ENCODE measurements at regions not wholly inside any gene's neighbourhood (a gene's known extent, or its start where the extent isn't known, plus 50 kb on each side); places are given as distances from the start of the nearest gene placed in this dataset.

GRCh38 chr7:54072710-54073109, 469.5 kb upstream of the VSTM2A start:
- peaks cover 0 to 19% (median 8%) of the 10 kb centered on the region in 7 donors for H3K9me3 Mint-ChIP-seq
- peaks cover 0 to 4% (median 0%) of the 10 kb centered on the region in 3 donors for H3K27me3 Mint-ChIP-seq (ENCODE audit: low read depth in 3 of 3)
- H3K4me3 Mint-ChIP-seq: no peak overlapping the region
- 81% methylated on average over 2 of the region's 4 CpGs for WGBS (ENCODE audit: insufficient coverage)
- no peaks in the 10 kb centered on the region for H3K36me3 Mint-ChIP-seq
- H3K4me1 Mint-ChIP-seq: no peaks in the 10 kb centered on the region
- H3K9ac ChIP-seq (ENCODE audit: insufficient read depth, low read length, poor library complexity, severe bottlenecking): no peak overlapping the region
- no peak overlapping the region for H3K4me2 ChIP-seq (replicated peaks; ENCODE audit: extremely low read depth, low read length, poor library complexity, severe bottlenecking)
- intact Hi-C loops (cut with micrococcal nuclease): no loop called here
- peaks cover 10 to 19% of the 10 kb centered on the region in 2 donors for H3K9me3 ChIP-seq (replicated peaks in 1 of 2; ENCODE audit: control insufficient read depth in 1 of 2, insufficient read depth in 1 of 2, low read length in 2 of 2)
- H3K4me3 ChIP-seq (replicated peaks in 1 of 3; ENCODE audit: low read depth in 2 of 3, low read length in 3 of 3): no peak overlapping the region
- H3K36me3 ChIP-seq (replicated peaks in 1 of 2; ENCODE audit: control insufficient read depth in 1 of 2, insufficient read depth in 2 of 2, low read length in 2 of 2): no peaks in the 10 kb centered on the region
- no peak overlapping the region for H3K27ac ChIP-seq (ENCODE audit: low read depth in 1 of 2, low read length in 2 of 2)
- H3K27ac Mint-ChIP-seq: no peak overlapping the region
- TF ChIP-seq, protein P1, sequence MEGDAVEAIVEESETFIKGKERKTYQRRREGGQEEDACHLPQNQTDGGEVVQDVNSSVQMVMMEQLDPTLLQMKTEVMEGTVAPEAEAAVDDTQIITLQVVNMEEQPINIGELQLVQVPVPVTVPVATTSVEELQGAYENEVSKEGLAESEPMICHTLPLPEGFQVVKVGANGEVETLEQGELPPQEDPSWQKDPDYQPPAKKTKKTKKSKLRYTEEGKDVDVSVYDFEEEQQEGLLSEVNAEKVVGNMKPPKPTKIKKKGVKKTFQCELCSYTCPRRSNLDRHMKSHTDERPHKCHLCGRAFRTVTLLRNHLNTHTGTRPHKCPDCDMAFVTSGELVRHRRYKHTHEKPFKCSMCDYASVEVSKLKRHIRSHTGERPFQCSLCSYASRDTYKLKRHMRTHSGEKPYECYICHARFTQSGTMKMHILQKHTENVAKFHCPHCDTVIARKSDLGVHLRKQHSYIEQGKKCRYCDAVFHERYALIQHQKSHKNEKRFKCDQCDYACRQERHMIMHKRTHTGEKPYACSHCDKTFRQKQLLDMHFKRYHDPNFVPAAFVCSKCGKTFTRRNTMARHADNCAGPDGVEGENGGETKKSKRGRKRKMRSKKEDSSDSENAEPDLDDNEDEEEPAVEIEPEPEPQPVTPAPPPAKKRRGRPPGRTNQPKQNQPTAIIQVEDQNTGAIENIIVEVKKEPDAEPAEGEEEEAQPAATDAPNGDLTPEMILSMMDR (IDR thresholded peaks at IDR 0.05): no peak
- H3K79me2 ChIP-seq (ENCODE audit: insufficient read depth, low read length): no peaks in the 10 kb centered on the region
- no peaks in the 10 kb centered on the region for H3K4me1 ChIP-seq (ENCODE audit: control insufficient read depth in 1 of 2, insufficient read depth in 2 of 2, low read length in 2 of 2)
- H2AFZ ChIP-seq (ENCODE audit: insufficient read depth, low read depth, low read length, poor library complexity, severe bottlenecking): no peak overlapping the region
- DNase-seq: no peak
- no peaks in the 10 kb centered on the region for H3K27me3 ChIP-seq (ENCODE audit: control insufficient read depth in 2 of 2, insufficient read depth in 2 of 2, low read length in 2 of 2)
- H4K20me1 ChIP-seq (ENCODE audit: insufficient read depth, low read length): no peaks in the 10 kb centered on the region

DNA sequence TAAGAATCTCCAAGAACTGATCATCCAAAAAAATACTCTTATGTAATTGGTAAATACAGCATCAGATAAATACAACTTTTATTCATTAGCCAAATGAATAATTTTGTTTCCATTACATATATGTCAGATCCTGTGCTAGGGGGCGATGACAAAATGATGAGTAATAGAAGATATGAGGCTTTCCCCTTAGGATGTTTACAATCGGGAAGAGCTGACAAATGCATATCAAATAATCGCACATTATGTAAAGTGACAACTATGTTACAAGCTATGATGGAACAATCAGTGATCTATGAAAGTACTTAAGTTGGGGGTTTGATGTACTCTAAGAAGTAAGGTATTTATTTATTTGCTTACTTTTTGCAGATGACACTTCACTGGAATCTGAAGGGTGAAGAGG, 465.6 kb upstream of the VSTM2A start:
- Histone ChIP-seq H3K27ac (ENCODE audit: low read depth in 1 of 2, low read length in 2 of 2) (no peak overlapping the region), H4K20me1 (ENCODE audit: insufficient read depth, low read length) (no peaks in the 10 kb centered on the region), H3K4me3 (replicated peaks in 1 of 3; ENCODE audit: low read depth in 2 of 3, low read length in 3 of 3) (no peak overlapping the region), H3K79me2 (ENCODE audit: insufficient read depth, low read length) (no peaks in the 10 kb centered on the region), H3K9me3 (replicated peaks in 1 of 2; ENCODE audit: control insufficient read depth in 1 of 2, insufficient read depth in 1 of 2, low read length in 2 of 2) (peaks cover 12 to 21% of the 10 kb centered on the region in 2 donors), H3K4me1 (ENCODE audit: control insufficient read depth in 1 of 2, insufficient read depth in 2 of 2, low read length in 2 of 2) (no peaks in the 10 kb centered on the region), H3K36me3 (replicated peaks in 1 of 2; ENCODE audit: control insufficient read depth in 1 of 2, insufficient read depth in 2 of 2, low read length in 2 of 2) (no peaks in the 10 kb centered on the region), H2AFZ (ENCODE audit: insufficient read depth, low read depth, low read length, poor library complexity, severe bottlenecking) (no peak overlapping the region), H3K9ac (ENCODE audit: insufficient read depth, low read length, poor library complexity, severe bottlenecking) (no peak overlapping the region), H3K4me2 (replicated peaks; ENCODE audit: extremely low read depth, low read length, poor library complexity, severe bottlenecking) (no peak overlapping the region), H3K27me3 (ENCODE audit: control insufficient read depth in 2 of 2, insufficient read depth in 2 of 2, low read length in 2 of 2) (no peaks in the 10 kb centered on the region)
- no peaks in the 10 kb centered on the region for H3K4me1 Mint-ChIP-seq
- no peaks in the 10 kb centered on the region for H3K36me3 Mint-ChIP-seq
- no peak overlapping the region for H3K4me3 Mint-ChIP-seq
- peaks cover 0 to 19% (median 6%) of the 10 kb centered on the region in 7 donors for H3K9me3 Mint-ChIP-seq
- DNase-seq: no peak
- peaks cover 0 to 2% (median 1%) of the 10 kb centered on the region in 3 donors for H3K27me3 Mint-ChIP-seq (ENCODE audit: low read depth in 3 of 3)
- no peak overlapping the region for H3K27ac Mint-ChIP-seq
- TF ChIP-seq, protein P1 (IDR thresholded peaks at IDR 0.05): no peak
- no CpG with 5 or more reads among the region's 3 CpGs for WGBS (ENCODE audit: insufficient coverage)
- intact Hi-C loops (cut with micrococcal nuclease): no loop called here

Data from CD14-positive monocyte (primary cell).